ENCODE measurements at regions not wholly inside any gene's neighbourhood (a gene's known extent, or its start where the extent isn't known, plus 50 kb on each side); places are given as distances from the start of the nearest gene placed in this dataset.

GRCh38 chr13:105297839-105298238 is 1237.6 kb downstream of the EFNB2 start:
- TF ChIP-seq MAX (IDR thresholded peaks at IDR 0.05) = no peak
- TF ChIP-seq CTCF (IDR thresholded peaks at IDR 0.05 in 2 of 3, conservative IDR thresholded peaks at IDR 0.05 in 1 of 3; ENCODE audit: borderline replicate concordance in 1 of 3, insufficient read depth in 1 of 3, low read depth in 2 of 3, low read length in 2 of 3) = no peak
- TF ChIP-seq SRF (IDR thresholded peaks at IDR 0.05; ENCODE audit: low read depth) = no peak
- no peak for TF ChIP-seq POLR2AphosphoS5 (IDR thresholded peaks at IDR 0.05; ENCODE audit: low read depth, low read length)

All from HCT116 (cell line).